Neural crest cell (in vitro differentiated cells): ENCODE measurements at regions not wholly inside any gene's neighbourhood (a gene's known extent, or its start where the extent isn't known, plus 50 kb on each side); places are given as distances from the start of the nearest gene placed in this dataset.
"Not testable (repeated sequence)": the region's sequence is repeated elsewhere in the genome, so short reads cannot be mapped to it uniquely, and the experiment has no call there.

Experiments used
- DNase-seq: peaks from one replicate; pipeline ENCODE4 v3.0.0; 2021; ENCODE audit warnings: low read depth, mixed read lengths, low spot score
- H3K27ac Mint-ChIP-seq: one replicate; pipeline ENCODE4 v1.8.0; 2021; ENCODE audit warnings: mild to moderate bottlenecking, mixed read lengths; ENCODE audit not compliant: unreplicated experiment
- H3K27me3 Mint-ChIP-seq: 2 replicates; pipeline ENCODE4 v1.8.0; 2021; ENCODE audit warnings: low read depth, mild to moderate bottlenecking, mixed read lengths
- H3K36me3 Mint-ChIP-seq: 2 replicates; pipeline ENCODE4 v1.8.0; 2021; ENCODE audit warnings: low read depth, mild to moderate bottlenecking, mixed read lengths
- H3K4me1 Mint-ChIP-seq: 2 replicates; pipeline ENCODE4 v1.8.0; 2021; ENCODE audit warnings: mixed read lengths
- H3K4me3 Mint-ChIP-seq: one replicate; pipeline ENCODE4 v1.8.0; 2021; ENCODE audit warnings: mild to moderate bottlenecking, mixed read lengths
- H3K9me3 Mint-ChIP-seq: 2 replicates; pipeline ENCODE4 v1.8.0; 2021; ENCODE audit warnings: mixed read lengths
- CTCF ChIP-seq: fragments of 200-600 bp; sonication (generic); conservative IDR thresholded peaks from 2 replicates; pipeline ENCODE4 v1.5.0; 2021; ENCODE audit warnings: antibody characterized with exemption, mild to moderate bottlenecking

GRCh38 chr3:81087607-81088006 is 673.8 kb downstream of the GBE1 start:
- Mint-ChIP-seq H3K4me3 (no peak overlapping the region), H3K27ac (no peak overlapping the region), H3K27me3 (no peaks in the 10 kb centered on the region), H3K4me1 (no peaks in the 10 kb centered on the region), H3K9me3 (no peaks in the 10 kb centered on the region), H3K36me3 (no peaks in the 10 kb centered on the region)
- no peak for DNase-seq
- TF ChIP-seq CTCF, result no peak

GRCh38 chr3:81086348-81086747 is 675.1 kb downstream of the GBE1 start:
- DNase-seq, result no peak
- Mint-ChIP-seq H3K36me3 (no peaks in the 10 kb centered on the region), H3K4me3 (no peak overlapping the region), H3K9me3 (no peaks in the 10 kb centered on the region), H3K4me1 (no peaks in the 10 kb centered on the region), H3K27me3 (no peaks in the 10 kb centered on the region), H3K27ac (no peak overlapping the region)
- no peak for TF ChIP-seq CTCF

- no peak overlapping the region for H3K4me3 Mint-ChIP-seq
- H3K27me3 Mint-ChIP-seq, result no peaks in the 10 kb centered on the region
- H3K9me3 Mint-ChIP-seq, result no peaks in the 10 kb centered on the region
- no peaks in the 10 kb centered on the region for H3K36me3 Mint-ChIP-seq
- H3K4me1 Mint-ChIP-seq, result no peaks in the 10 kb centered on the region
- no peak for DNase-seq
- no peak for TF ChIP-seq CTCF
- no peak overlapping the region for H3K27ac Mint-ChIP-seq
These were observed 680.8 kb downstream of the GBE1 start for GRCh38 chr3:81080608-81081007.

- no peaks in the 10 kb centered on the region for H3K4me1 Mint-ChIP-seq
- peaks cover 6% of the 10 kb centered on the region for H3K36me3 Mint-ChIP-seq
These were observed 688.9 kb downstream of the GBE1 start for GRCh38 chr3:81072591-81072990.

GRCh38 chr3:81068546-81068945 is 692.9 kb downstream of the GBE1 start:
- no peak for TF ChIP-seq CTCF
- DNase-seq, result no peak
- no peaks in the 10 kb centered on the region for H3K4me1 Mint-ChIP-seq
- H3K27me3 Mint-ChIP-seq, result peaks cover 2% of the 10 kb centered on the region
- peaks cover 6% of the 10 kb centered on the region for H3K36me3 Mint-ChIP-seq
- H3K27ac Mint-ChIP-seq, result no peak overlapping the region
- H3K9me3 Mint-ChIP-seq, result peaks cover 25% of the 10 kb centered on the region
- H3K4me3 Mint-ChIP-seq, result no peak overlapping the region

More at GRCh38 chr3:81072591-81072990, 688.9 kb downstream of the GBE1 start:
- Mint-ChIP-seq H3K9me3 (peaks cover 11% of the 10 kb centered on the region), H3K27me3 (no peaks in the 10 kb centered on the region), H3K27ac (no peak overlapping the region), H3K4me3 (no peak overlapping the region)
- no peak for DNase-seq
- no peak for TF ChIP-seq CTCF

GRCh38 chr3:81063896-81064295 is 697.5 kb downstream of the GBE1 start:
- no peak overlapping the region for H3K27ac Mint-ChIP-seq
- no peaks in the 10 kb centered on the region for H3K36me3 Mint-ChIP-seq
- no peak overlapping the region for H3K4me3 Mint-ChIP-seq
- TF ChIP-seq CTCF, result no peak
- no peaks in the 10 kb centered on the region for H3K4me1 Mint-ChIP-seq
- DNase-seq, result no peak
- peaks cover 2% of the 10 kb centered on the region for H3K27me3 Mint-ChIP-seq
- H3K9me3 Mint-ChIP-seq, result peaks cover 14% of the 10 kb centered on the region

GRCh38 chr3:81051133-81051532 is 710.3 kb downstream of the GBE1 start:
- not testable (repeated sequence) for H3K4me3 Mint-ChIP-seq, H3K4me1 Mint-ChIP-seq, DNase-seq, H3K27ac Mint-ChIP-seq, H3K9me3 Mint-ChIP-seq, H3K36me3 Mint-ChIP-seq, H3K27me3 Mint-ChIP-seq
